CD4-positive, alpha-beta T cell treated with Interferon gamma for 1 hour (primary cell): ENCODE measurements at regions not wholly inside any gene's neighbourhood (a gene's known extent, or its start where the extent isn't known, plus 50 kb on each side); places are given as distances from the start of the nearest gene placed in this dataset.
"Not testable (repeated sequence)": the region's sequence is repeated elsewhere in the genome, so short reads cannot be mapped to it uniquely, and the experiment has no call there.

Experiments
- DNase-seq: peaks from one replicate; pipeline ENCODE4 v3.0.0-alpha.2; 2020

GRCh38 chr4:19123681-19124080 is 1102.1 kb upstream of the LCORL start:
- no peak for DNase-seq

GRCh38 chr4:19119904-19120560 is 1098.5 kb upstream of the LCORL start:
- no peak for DNase-seq

DNA sequence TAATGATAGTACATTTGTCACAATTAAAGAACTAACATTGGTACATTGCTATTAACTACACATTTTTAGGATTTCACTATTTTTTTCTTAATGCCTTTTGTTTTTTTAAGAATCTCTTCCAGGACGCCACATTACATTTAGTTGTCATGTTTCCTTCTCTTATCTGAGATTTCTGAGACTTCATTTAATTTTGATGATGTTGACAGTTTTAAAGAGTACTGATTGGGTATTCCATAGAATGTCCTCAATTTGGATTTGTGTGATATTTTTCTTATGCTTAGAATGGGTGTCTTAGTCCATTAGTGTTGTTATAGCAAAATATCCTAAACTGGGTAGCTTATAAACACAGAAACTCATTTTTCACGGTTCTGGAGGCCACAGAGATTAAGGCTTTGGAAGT is 1095.5 kb upstream of the LCORL start:
- DNase-seq: no peak

- DNase-seq: no peak
Measured at GRCh38 chr4:19104176-19104575, 1082.6 kb upstream of the LCORL start.

- no peak for DNase-seq
Measured at GRCh38 chr4:19095491-19096046, 1074.0 kb upstream of the LCORL start.

DNA sequence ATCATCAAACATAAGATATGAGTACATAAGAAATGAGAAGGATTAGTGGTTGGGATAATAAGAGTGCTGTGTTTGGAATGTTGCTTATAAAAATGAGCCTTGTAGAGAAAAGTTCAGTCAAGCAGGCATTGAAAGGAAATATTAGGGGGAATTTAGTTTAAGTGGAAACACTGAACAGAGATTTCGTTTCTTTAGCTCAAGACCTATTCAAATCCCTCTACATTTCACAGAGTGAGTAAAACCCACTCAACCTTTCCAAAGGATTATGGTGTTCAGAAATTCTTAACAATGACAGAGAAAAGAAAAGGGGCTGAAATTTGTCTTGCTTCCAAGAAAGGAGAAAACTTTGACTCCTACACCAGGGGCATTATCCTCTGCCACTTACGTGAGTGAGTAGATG is 1072.4 kb upstream of the LCORL start:
- no peak for DNase-seq

- no peak for DNase-seq
Measured at GRCh38 chr4:19092797-19093196, 1071.2 kb upstream of the LCORL start.

GRCh38 chr4:19074036-19074435 is 1052.5 kb upstream of the LCORL start:
- DNase-seq: no peak

GRCh38 chr4:19063662-19064061 is 1042.1 kb upstream of the LCORL start:
- DNase-seq: no peak

DNA sequence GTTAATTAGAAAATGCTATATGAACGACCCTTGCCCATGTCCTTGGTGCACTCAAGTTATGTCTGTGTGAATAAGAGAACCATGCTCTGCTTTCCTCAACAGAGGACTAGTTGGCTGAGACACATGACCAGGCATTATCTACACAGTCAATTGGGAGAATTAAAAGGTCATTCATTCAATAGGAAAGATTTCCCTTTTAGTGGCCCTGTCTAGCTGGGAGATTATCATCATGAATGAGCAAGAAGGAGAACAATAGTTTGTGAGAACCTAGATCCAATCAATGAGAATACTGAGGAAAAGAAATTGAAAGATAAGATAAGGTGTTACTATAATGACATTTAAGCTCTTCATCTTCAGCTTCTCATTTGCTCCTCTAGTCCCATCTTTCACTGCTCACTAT is 1033.4 kb upstream of the LCORL start:
- no peak for DNase-seq

- DNase-seq: no peak
Measured at GRCh38 chr4:19051831-19052230, 1030.3 kb upstream of the LCORL start.

DNA sequence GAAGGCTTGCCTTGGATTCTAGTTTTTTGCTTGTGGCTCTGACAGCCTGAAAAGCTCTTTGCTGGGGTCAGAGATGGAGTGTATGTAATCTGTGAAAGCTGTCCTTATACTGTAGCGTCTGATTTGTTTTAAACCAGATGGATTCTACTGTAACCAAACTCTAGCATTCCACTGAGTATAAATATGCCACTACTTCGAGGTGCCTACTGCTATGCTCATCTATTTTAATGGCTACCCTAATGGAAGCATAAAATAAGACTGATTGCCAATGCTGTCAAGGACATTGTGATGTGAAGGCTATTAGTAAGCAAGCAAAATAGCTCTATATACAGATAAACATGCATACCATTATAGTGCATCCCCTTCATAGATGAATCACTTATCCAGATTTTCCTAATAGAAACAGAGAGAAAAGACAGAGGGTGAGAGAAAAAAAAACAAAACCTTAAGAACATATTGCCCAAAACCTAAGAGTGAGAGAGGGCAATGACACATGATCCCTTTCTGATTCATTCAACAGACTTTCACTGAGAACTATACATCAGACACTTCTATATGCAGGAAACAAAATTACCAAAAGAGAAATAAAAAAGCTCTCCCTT is 1025.8 kb upstream of the LCORL start:
- no peak for DNase-seq

GRCh38 chr4:19039816-19040215 is 1018.3 kb upstream of the LCORL start:
- DNase-seq: no peak

GRCh38 chr4:19038231-19038630 is 1016.7 kb upstream of the LCORL start:
- no peak for DNase-seq

GRCh38 chr4:19033816-19034733 is 1012.5 kb upstream of the LCORL start:
- DNase-seq: no peak

DNA sequence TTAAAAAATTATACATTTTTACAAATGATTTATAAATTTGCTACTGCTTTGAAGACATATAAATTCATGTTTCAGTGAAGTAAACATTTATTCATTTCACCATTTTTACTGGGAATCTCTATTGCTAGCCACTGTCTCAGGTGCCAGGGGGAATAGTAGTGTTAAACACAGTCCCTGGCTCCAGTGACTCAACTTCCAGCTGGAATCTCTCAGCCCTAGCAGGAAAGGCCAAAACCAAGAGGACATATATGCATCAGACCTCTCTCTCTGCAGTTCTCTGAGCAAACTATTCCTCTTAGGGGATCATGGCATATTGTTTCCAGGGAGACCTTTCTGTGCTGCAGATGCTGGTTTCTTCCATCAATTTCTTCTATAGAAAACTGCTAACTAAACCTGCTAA is 1009.0 kb upstream of the LCORL start:
- DNase-seq: no peak

DNA sequence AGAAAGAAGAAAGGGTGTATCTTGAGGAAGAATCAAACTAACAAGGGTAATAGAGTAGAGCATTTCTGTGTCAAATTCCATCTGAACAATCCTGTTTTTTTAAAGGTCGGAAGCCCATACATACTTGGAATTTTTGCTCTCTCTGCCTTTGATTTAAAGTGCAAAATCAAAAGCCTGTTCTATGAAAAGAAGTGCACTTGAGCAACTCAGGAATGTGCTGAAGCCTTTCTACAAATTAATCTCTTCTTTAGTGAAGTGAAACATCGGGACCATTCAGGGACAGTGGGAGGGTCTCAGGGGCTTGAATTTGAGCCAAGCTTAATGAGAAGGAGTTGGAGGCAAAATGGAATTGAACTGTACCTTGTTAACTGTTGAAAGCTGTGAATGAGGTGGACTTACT is 1008.5 kb upstream of the LCORL start:
- DNase-seq: no peak

DNA sequence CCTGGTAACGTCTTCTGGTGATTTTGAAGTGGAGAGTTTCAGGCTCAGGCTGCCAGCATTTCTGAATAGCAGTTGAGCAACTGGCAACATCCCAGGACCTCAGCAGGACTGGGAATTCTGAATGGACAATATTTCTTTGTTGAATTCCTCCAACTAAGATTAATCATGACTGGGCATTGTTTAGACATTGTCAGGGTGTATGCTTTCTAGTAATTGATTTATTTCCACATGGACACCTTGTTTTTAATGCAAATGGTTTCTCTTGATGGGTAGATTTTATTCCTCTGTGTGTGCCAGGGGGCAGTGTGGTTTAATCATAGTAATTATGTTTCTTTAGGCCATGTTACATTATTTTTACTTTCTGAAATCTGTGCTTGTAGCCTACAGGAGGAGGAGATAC is 1004.7 kb upstream of the LCORL start:
- DNase-seq: no peak

DNA sequence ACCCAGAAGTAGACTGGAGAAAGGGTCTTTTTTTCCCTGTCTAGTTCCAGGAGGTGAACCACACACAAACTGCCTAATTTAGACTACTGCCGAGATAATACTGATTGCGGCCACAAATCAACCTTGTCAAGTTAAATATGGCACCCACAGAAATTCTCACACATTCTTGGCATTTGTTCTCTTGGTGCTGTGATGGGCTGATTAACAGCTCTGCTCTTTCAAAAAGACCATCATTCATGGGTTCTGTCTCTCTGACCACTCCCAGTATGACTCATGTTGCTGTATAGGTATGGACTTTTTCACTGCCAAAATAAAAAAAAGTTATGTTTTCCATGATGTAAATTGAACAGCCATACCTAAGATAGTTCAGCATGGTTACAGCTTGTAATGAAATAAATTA is 1003.5 kb upstream of the LCORL start:
- no peak for DNase-seq

GRCh38 chr4:19024047-19024446 is 1002.5 kb upstream of the LCORL start:
- DNase-seq: no peak

DNA sequence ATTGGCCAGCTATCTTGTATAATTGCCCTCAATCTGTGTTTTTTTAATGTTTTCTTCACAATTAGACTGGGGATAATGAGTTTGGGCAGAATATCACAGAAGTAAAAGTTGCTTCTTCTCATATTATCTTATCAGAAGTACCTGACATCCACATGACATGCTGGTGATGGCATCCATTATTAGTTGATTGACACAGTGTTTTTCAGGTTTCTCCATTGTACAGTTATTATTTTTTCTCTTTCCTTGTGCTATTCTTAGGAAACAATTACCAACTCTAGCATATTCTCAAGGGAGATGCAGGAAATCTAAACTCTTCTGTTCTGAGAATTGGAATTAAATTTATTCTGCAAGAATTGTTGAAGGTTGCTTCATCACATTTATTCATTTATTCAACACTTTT is 1000.1 kb upstream of the LCORL start:
- no peak for DNase-seq

GRCh38 chr4:19016550-19016949 is 995.0 kb upstream of the LCORL start:
- DNase-seq: not testable (repeated sequence)

GRCh38 chr4:19014594-19014993 is 993.0 kb upstream of the LCORL start:
- DNase-seq: no peak

DNA sequence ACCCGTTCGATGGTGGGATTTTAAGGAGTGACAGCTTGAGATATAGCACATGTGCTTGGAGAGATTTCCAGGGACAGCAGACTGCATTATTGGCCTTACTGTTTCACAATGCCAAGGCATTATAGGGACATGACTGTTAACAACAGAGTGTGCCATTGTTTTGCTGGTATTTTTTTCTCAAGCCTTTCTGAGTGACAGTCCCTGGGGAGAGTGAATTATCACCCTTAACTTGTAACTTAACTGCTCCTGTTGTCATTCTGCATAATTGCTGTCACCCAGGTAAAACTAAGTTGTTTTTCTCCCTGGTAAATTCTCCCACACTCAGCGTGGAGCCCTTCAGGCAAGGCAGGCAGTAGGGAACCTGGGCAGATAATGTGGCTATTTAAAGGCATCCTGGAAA is 989.2 kb upstream of the LCORL start:
- no peak for DNase-seq
